Activated naive CD8-positive, alpha-beta T cell treated with anti-CD3 and anti-CD28 coated beads for 36 hours (primary cell): ENCODE measurements at regions not wholly inside any gene's neighbourhood (a gene's known extent, or its start where the extent isn't known, plus 50 kb on each side); places are given as distances from the start of the nearest gene placed in this dataset.

ENCODE experiments used
- DNase-seq: peaks from one replicate; pipeline ENCODE4 v3.0.0; 2021
- H3K27ac Mint-ChIP-seq: one replicate; pipeline ENCODE4 v1.8.0; 2022; ENCODE audit warnings: mild to moderate bottlenecking, moderate library complexity, mixed read lengths
- H3K27me3 Mint-ChIP-seq: one replicate; pipeline ENCODE4 v1.8.0; 2022; ENCODE audit warnings: mild to moderate bottlenecking, mixed read lengths
- H3K36me3 Mint-ChIP-seq: one replicate; pipeline ENCODE4 v1.8.0; 2021; ENCODE audit warnings: mild to moderate bottlenecking, mixed read lengths
- H3K4me1 Mint-ChIP-seq: one replicate; pipeline ENCODE4 v1.8.0; 2021; ENCODE audit warnings: mixed read lengths
- H3K4me3 Mint-ChIP-seq: one replicate; pipeline ENCODE4 v1.8.0; 2022; ENCODE audit warnings: mild to moderate bottlenecking, moderate library complexity, mixed read lengths
- H3K9me3 Mint-ChIP-seq: one replicate; pipeline ENCODE4 v1.8.0; 2022; ENCODE audit warnings: mixed read lengths

DNA sequence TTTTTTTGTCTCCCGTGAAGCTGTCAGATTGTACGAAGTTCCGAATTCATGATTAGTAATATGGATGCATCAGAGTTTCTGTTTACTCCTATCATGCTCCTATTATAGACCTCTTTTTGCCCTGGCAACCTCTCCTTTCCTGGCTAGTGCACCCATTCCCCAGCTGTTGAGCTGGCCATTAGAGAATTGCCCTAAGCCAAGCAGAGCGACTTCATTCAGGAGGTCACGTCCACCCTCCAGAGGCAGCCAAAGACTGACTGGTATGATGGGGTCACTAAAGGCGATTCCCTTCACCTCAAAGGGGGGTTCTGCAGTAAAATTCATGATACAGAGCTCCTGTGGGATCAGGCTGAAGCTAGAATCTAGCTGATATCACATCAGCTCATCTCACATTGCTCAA lies 351.9 kb downstream of the BTBD3 start:
- H3K4me1 Mint-ChIP-seq = no peaks in the 10 kb centered on the region
- H3K4me3 Mint-ChIP-seq = no peak overlapping the region
- H3K27me3 Mint-ChIP-seq = peaks cover 5% of the 10 kb centered on the region
- H3K9me3 Mint-ChIP-seq = no peaks in the 10 kb centered on the region
- no peak for DNase-seq
- H3K27ac Mint-ChIP-seq = no peak overlapping the region
- no peaks in the 10 kb centered on the region for H3K36me3 Mint-ChIP-seq

DNA sequence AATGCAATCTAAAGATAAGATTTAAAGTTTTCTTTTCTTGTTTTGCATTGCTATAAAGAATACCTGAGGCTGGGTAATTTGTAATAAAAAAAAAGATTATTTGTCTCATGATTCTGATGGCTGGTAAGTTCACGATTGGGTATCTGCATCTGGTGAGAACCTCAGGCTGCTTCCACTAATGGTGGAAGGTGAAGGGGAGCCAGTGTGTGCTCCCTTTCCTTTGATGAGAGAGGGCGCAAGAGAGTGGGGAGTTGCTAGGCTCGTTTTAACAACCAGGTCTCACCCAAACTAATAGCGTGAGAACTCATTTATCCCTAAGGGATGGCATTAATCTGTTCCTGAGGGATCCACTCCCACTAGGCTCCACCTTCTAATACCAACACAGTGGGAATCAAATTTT lies 353.2 kb downstream of the BTBD3 start:
- no peak for DNase-seq
- Mint-ChIP-seq H3K27ac (no peak overlapping the region), H3K36me3 (no peaks in the 10 kb centered on the region), H3K4me3 (no peak overlapping the region), H3K4me1 (no peaks in the 10 kb centered on the region), H3K9me3 (no peaks in the 10 kb centered on the region), H3K27me3 (peaks cover 5% of the 10 kb centered on the region)

DNA sequence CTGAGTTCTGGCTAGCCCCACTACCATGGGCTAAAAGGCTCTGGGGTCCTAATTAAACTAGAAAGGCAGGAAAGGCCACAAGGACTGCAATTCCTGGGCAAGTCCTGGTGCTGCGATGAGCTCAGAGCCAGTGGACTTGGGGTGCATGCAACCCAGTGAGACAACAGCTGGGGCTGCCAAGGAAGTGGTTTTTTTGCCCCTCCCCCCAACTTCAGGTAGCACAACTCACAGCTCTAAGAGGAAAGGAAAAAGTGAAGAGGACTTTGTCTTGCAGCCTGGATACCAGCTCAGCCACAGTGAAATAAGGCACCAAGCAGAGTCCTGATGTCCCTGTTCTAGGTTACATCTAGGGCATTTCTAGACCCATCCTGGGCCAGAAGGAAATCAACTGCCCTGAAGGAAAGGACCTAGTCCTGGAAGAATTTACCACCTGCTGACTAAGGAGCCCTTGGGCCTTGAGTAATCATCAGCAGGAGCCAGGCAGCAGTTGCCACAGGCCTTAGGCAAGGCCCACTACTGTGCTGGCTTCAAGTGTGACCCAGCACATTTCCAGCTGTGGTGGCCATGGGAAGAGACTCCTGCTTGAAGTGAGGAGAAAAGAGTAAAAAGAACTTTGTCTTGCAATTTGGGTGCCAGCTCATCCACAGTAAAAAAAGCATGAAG lies 358.4 kb downstream of the BTBD3 start:
- Mint-ChIP-seq H3K27me3 (peaks cover 5% of the 10 kb centered on the region), H3K9me3 (peaks cover 2% of the 10 kb centered on the region), H3K27ac (no peak overlapping the region), H3K4me3 (no peak overlapping the region), H3K36me3 (no peaks in the 10 kb centered on the region), H3K4me1 (no peaks in the 10 kb centered on the region)
- DNase-seq = no peak

DNA sequence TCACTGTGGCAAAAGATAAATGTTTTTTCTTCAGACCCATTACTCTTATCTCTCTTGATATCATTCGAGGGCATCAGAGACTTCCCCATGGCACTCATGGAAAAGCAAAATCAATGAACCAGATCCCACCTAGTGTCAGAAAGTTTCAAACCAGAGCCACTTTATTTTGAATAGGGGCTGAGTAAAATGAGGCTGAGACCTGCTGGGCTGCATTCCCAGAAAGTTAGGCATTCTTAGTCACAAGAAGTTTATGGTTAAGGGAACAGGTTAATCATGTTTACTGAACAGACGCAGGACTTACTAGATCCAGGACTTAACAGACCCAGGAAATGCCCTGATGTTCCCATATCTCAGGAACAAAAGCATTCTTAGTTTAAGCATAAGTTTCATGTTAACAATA lies 369.9 kb downstream of the BTBD3 start:
- H3K36me3 Mint-ChIP-seq = no peaks in the 10 kb centered on the region
- no peaks in the 10 kb centered on the region for H3K4me1 Mint-ChIP-seq
- no peaks in the 10 kb centered on the region for H3K27me3 Mint-ChIP-seq
- H3K4me3 Mint-ChIP-seq = no peak overlapping the region
- no peak overlapping the region for H3K27ac Mint-ChIP-seq
- no peak for DNase-seq
- peaks cover 6% of the 10 kb centered on the region for H3K9me3 Mint-ChIP-seq

DNA sequence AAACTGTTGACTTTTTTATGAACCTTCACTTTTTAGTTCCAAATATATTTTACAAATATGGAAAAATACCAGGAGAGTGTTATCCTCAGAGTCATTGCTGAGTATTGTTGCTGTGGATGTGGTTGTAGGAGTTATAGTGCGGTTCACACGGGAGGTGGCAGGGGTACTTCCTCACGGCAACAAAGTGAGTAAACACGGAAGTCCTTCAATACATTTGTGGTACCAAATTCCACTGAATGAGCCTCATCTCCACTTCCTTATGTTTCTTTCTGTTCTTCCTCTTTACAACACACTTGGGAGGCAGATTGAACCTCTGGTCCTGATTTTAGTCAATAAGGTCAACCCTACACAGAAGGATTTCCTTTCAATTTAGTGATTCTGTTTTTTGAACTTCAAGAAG lies 371.8 kb downstream of the BTBD3 start:
- Mint-ChIP-seq H3K4me3 (no peak overlapping the region), H3K36me3 (no peaks in the 10 kb centered on the region), H3K27me3 (no peaks in the 10 kb centered on the region), H3K4me1 (no peaks in the 10 kb centered on the region), H3K9me3 (peaks cover 7% of the 10 kb centered on the region), H3K27ac (no peak overlapping the region)
- no peak for DNase-seq

DNA sequence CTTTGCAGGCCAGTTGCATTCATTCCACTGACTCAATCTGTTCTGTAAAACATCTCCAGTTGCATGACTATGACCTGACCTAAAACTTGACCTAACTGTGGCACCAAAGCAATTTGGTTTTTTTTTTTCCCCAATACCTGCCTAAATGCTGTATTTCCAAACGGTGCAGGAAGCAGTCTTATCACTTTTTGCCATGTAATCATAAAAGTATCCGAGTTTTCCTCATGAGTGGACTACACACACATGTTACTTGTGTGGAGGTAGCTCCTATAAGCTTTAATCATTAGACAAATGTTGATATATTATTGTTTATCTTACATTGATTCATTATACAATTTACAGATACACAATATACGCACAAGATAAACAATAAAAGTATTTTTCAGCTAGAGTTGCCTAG lies 373.7 kb downstream of the BTBD3 start:
- Mint-ChIP-seq H3K4me1 (no peaks in the 10 kb centered on the region), H3K9me3 (peaks cover 7% of the 10 kb centered on the region), H3K27ac (no peak overlapping the region), H3K27me3 (no peaks in the 10 kb centered on the region), H3K36me3 (no peaks in the 10 kb centered on the region), H3K4me3 (no peak overlapping the region)
- no peak for DNase-seq

DNA sequence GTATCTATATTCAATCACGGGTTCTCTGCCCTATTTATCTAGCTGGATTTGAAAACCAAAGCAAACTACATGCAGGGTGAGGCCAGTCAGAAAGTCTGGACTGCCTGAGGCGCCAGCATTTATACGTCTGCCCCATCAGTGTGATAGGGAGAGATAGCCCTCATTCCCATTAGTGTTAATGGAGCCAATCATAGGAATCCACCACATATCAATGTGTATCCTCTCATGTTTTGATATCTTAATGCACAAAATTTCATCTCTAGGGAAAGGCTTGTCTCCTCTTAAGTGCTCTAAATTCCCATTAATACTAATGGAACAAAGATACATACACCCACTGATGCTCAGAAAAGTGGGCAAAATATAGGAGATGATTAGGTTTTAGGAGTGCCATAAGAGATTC lies 376.2 kb downstream of the BTBD3 start:
- Mint-ChIP-seq H3K27me3 (no peaks in the 10 kb centered on the region), H3K9me3 (peaks cover 23% of the 10 kb centered on the region), H3K27ac (no peak overlapping the region)

DNA sequence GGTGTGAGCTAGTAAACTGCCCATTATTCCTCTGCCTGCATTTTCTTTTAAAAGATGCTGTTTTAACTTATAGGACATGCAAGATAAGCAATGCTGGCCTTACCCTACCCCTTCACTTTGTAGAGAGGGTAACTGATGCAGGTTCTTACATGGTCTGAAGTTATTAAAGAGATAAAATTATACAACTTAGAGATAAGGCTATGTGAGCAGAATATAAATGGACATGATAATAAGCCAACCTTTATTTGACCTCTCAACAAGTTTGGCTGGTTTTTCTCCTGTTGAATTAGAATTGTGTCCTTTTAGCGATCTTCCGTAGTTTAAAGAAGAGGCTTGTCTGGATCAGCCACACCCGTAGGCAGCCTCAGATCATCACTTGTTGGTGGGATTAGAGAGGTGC lies 377.0 kb downstream of the BTBD3 start:
- H3K4me1 Mint-ChIP-seq = no peaks in the 10 kb centered on the region
- DNase-seq = no peak
- H3K27me3 Mint-ChIP-seq = no peaks in the 10 kb centered on the region
- peaks cover 23% of the 10 kb centered on the region for H3K9me3 Mint-ChIP-seq
- no peaks in the 10 kb centered on the region for H3K36me3 Mint-ChIP-seq
- no peak overlapping the region for H3K27ac Mint-ChIP-seq
- H3K4me3 Mint-ChIP-seq = no peak overlapping the region

More for the DNA sequence above, 376.2 kb downstream of the BTBD3 start:
- no peak for DNase-seq
- Mint-ChIP-seq H3K36me3 (no peaks in the 10 kb centered on the region), H3K4me3 (no peak overlapping the region), H3K4me1 (no peaks in the 10 kb centered on the region)

DNA sequence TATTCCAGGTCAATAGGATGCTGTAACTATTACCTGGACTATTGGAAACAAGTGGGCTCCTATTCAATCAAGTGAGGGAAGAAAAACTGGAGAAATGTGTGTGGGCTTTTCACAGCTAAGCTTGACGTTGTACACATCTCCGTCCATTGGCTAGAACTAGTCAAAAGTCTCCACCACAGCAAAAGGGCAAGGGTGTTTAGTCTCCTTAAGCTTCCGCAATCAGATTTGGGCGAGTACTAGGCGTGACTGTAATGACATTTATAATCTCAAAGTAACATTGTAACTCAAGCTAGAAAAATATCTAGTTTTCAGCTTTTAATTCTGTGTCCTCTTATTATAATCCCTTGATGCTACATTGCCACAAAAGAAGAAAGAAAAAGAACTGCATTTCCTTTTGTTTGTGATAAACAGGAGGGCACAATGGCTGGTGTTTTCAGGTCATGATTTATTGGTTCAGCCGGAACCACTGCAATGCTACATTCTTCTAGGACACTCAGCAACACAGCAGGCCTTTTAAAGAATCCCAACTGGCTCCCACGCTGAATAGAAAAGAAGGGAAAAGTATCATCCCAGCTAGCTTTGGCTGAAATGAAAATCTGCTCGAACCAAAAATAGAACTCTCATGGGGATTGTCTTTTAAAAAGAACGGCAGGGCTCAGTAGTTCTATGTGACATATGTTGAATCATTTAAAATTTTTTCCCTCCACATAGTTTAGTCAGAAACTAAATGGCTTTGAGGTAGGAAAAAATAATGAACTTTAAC lies 387.7 kb downstream of the BTBD3 start:
- peaks cover 4% of the 10 kb centered on the region for H3K9me3 Mint-ChIP-seq
- H3K4me3 Mint-ChIP-seq = no peak overlapping the region
- no peak for DNase-seq
- no peaks in the 10 kb centered on the region for H3K36me3 Mint-ChIP-seq
- no peaks in the 10 kb centered on the region for H3K4me1 Mint-ChIP-seq
- H3K27ac Mint-ChIP-seq = no peak overlapping the region
- no peaks in the 10 kb centered on the region for H3K27me3 Mint-ChIP-seq

DNA sequence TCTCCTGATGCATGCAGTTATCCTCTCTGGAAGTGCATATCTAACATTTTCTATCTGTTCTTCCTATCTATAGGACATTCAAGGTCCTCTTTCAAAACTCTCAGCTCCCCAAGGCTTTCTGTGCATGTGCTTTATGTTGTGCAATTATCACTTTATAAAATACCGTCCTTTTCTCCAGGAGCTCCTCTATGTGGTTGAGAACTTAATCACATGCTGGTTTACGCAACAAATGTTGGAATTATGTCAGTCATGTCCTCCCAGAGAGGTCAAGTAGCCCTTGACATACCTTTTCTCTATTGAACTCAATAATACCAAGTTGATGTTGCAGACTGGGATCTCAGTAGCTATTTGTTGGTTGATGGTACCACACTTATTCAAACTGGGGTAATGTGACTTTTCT lies 388.4 kb downstream of the BTBD3 start:
- no peak overlapping the region for H3K4me3 Mint-ChIP-seq
- H3K36me3 Mint-ChIP-seq = no peaks in the 10 kb centered on the region
- H3K27ac Mint-ChIP-seq = no peak overlapping the region
- no peaks in the 10 kb centered on the region for H3K4me1 Mint-ChIP-seq
- H3K9me3 Mint-ChIP-seq = peaks cover 5% of the 10 kb centered on the region
- no peak for DNase-seq
- no peaks in the 10 kb centered on the region for H3K27me3 Mint-ChIP-seq

DNA sequence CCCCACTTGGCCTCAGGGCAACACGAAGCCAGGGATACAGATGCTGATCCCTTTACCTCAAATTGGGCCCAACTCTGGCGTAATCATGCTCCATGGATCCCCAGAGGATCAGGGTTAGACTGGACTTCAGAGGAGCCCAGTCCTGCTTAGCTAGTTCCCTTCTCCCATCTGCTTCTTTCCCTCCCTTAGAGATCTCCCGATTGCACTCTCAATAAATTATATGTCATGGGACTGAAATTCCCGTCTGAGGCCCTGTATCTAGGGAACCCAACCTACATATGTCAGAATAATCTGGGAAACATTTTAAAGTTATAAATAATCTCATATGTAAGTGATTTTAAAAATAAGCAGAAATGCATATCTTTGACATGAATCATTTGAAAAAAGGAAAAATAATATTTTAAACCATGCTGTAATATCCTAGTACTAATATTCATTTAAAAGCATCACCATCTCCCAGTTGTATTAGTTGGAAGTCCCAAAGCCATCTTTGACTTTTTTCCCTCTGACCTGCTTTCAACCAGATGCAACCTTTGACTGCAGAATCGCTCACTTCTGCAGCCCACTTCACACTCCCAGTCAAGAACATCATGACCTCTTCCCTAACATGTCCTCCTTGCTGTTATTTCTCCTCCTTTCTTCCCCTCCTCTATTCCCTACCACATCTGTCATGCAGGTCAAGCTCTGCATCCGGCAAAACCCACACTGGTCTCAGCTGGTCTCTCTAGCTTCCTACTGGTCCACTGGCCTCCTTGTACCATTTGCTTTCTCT lies 393.6 kb downstream of the BTBD3 start:
- no peaks in the 10 kb centered on the region for H3K36me3 Mint-ChIP-seq
- no peaks in the 10 kb centered on the region for H3K27me3 Mint-ChIP-seq

DNA sequence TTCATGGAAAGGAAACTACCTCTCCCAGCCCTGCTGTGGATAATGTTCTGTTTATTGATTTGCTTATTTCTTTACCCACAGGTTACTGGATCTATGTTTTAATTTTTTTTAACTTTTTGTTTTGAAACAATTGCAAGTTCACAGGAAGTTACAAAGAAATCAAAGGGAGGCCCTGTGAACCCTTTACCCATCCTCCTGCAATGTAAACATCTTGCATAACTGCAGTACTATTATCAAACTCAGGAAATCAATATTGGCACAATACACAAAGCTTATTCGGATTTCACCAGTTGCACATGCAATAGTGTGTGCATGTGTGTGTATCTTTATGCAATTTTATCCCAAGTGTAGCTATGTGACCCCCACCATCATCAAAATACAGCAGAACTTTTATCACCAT lies 398.0 kb downstream of the BTBD3 start:
- Mint-ChIP-seq H3K27ac (no peak overlapping the region), H3K36me3 (no peaks in the 10 kb centered on the region), H3K27me3 (no peaks in the 10 kb centered on the region), H3K4me3 (no peak overlapping the region), H3K9me3 (peaks cover 2% of the 10 kb centered on the region), H3K4me1 (no peaks in the 10 kb centered on the region)
- DNase-seq = no peak

More for the DNA sequence above, 393.6 kb downstream of the BTBD3 start:
- Mint-ChIP-seq H3K4me3 (no peak overlapping the region), H3K9me3 (peaks cover 6% of the 10 kb centered on the region), H3K27ac (no peak overlapping the region), H3K4me1 (no peaks in the 10 kb centered on the region)
- no peak for DNase-seq

DNA sequence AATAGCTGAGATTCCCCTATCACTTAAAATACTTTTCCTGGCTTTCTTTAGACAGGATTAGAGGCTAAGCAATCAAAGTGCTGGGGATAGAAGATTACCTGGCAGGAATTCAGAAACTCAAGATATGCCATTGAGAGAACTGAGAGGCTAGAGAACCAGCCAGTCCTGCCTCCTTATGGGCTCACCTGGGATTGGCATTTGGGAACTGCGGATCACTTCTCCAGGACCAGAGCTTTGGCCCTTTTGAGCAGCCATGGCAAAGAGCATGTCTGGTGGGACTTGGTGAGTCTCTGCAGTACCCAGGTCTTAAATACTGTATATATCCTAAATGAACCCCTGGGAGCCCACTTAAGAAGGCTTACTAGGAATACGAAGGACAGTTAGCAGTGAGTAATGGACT lies 399.1 kb downstream of the BTBD3 start:
- no peak for DNase-seq
- Mint-ChIP-seq H3K9me3 (peaks cover 2% of the 10 kb centered on the region), H3K4me1 (no peaks in the 10 kb centered on the region), H3K36me3 (no peaks in the 10 kb centered on the region), H3K27ac (no peak overlapping the region), H3K27me3 (no peaks in the 10 kb centered on the region), H3K4me3 (no peak overlapping the region)

DNA sequence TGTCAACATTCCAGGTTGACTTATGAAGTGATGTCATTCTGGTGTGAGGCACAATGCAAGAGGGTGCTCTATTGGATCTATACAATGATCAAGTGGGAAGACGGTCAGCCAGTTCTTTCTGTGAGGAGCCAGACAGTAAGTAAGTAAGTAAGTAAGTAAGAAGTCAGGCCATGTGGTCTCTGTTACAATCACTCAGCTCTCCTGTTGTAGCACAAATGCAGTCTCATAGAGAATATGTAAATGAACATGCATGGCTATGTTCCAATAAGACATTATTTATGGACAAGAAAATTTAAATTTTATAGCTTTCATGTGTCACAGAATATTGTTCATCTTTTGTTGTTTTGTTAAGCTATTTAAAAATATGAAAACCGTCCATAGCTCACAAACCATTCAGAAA lies 399.7 kb downstream of the BTBD3 start:
- Mint-ChIP-seq H3K27ac (no peak overlapping the region), H3K4me1 (no peaks in the 10 kb centered on the region), H3K36me3 (no peaks in the 10 kb centered on the region), H3K27me3 (no peaks in the 10 kb centered on the region), H3K9me3 (peaks cover 2% of the 10 kb centered on the region), H3K4me3 (no peak overlapping the region)
- no peak for DNase-seq

DNA sequence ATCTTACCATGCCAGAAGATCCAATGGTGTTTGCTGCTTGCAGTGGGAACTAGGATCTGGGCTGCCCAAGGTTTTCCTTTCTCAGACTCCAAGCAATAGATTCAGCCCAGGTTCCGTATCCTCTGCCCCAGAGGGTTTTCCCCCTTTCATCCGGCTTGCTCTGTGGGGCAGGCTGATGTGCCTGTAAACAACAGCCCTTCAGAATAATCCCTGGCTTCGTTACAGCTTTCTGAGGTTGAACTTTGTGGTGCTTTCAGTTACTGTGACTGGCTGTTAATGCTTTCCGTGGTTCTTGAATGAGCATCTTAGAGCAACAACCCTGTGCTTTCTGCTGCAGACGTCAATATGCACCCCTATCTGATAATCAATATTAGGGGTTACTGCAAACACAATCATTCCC lies 400.4 kb downstream of the BTBD3 start:
- Mint-ChIP-seq H3K36me3 (no peaks in the 10 kb centered on the region), H3K27ac (no peak overlapping the region), H3K9me3 (peaks cover 2% of the 10 kb centered on the region), H3K4me1 (no peaks in the 10 kb centered on the region), H3K4me3 (no peak overlapping the region), H3K27me3 (no peaks in the 10 kb centered on the region)
- no peak for DNase-seq
